HG02973 (cell line): ENCODE measurements at regions not wholly inside any gene's neighbourhood (a gene's known extent, or its start where the extent isn't known, plus 50 kb on each side); places are given as distances from the start of the nearest gene placed in this dataset.

ENCODE experiments used
- ATAC-seq: cut with Tn5 transposase; IDR thresholded peaks from one replicate; pipeline ENCODE4 v1.9.1; 2021; ENCODE audit warnings: moderate library complexity; ENCODE audit not compliant: unreplicated experiment

- no peak for ATAC-seq
These were observed 91.1 kb downstream of the LINGO1 start for GRCh38 chr15:77541421-77542181.

GRCh38 chr15:77540312-77541060, 92.2 kb downstream of the LINGO1 start:
- ATAC-seq, result no peak

- ATAC-seq, result no peak
These were observed 93.8 kb downstream of the LINGO1 start for GRCh38 chr15:77538793-77539497.

- ATAC-seq, result peak; percentile 67
These were observed 94.7 kb downstream of the LINGO1 start for GRCh38 chr15:77538027-77538451.

- ATAC-seq, result no peak
These were observed 95.7 kb downstream of the LINGO1 start for GRCh38 chr15:77537006-77537405.

- ATAC-seq, result no peak
These were observed 96.9 kb downstream of the LINGO1 start for GRCh38 chr15:77535845-77536244.
